AG09309 (cell line): ENCODE measurements at regions not wholly inside any gene's neighbourhood (a gene's known extent, or its start where the extent isn't known, plus 50 kb on each side); places are given as distances from the start of the nearest gene placed in this dataset.

ENCODE experiments used
- DNase-seq: peaks from one replicate; pipeline ENCODE4 v3.0.0-alpha.2; 2010; ENCODE audit warnings: low read depth
- H3K4me3 ChIP-seq: 2 replicates; pipeline ENCODE4 v1.5.1; 2011; ENCODE audit warnings: mild to moderate bottlenecking, low read depth, low read length, moderate library complexity; ENCODE audit not compliant: control insufficient read depth
- CTCF ChIP-seq: IDR thresholded peaks from 2 replicates; pipeline ENCODE4 v1.5.1; 2011; ENCODE audit warnings: mild to moderate bottlenecking, low read depth, low read length, inconsistent platforms; ENCODE audit not compliant: insufficient read depth, control insufficient read depth; ENCODE audit errors: missing control alignments

GRCh38 chr2:120855855-120856405, 120.3 kb downstream of the GLI2 start:
- H3K4me3 ChIP-seq, result no peak overlapping the region
- no peak for DNase-seq
- TF ChIP-seq CTCF, result no peak

GRCh38 chr2:120856421-120856862, 120.8 kb downstream of the GLI2 start:
- no peak overlapping the region for H3K4me3 ChIP-seq
- TF ChIP-seq CTCF, result peak; percentile 56
- DNase-seq, result no peak

GRCh38 chr2:120857422-120857821, 121.8 kb downstream of the GLI2 start:
- no peak for DNase-seq
- H3K4me3 ChIP-seq, result no peak overlapping the region
- no peak for TF ChIP-seq CTCF

- TF ChIP-seq CTCF, result no peak
- H3K4me3 ChIP-seq, result no peak overlapping the region
- no peak for DNase-seq
These were observed 122.3 kb downstream of the GLI2 start for GRCh38 chr2:120857931-120858330.

- no peak for DNase-seq
- no peak overlapping the region for H3K4me3 ChIP-seq
- no peak for TF ChIP-seq CTCF
These were observed 122.9 kb downstream of the GLI2 start for GRCh38 chr2:120858361-120859106.

GRCh38 chr2:120859128-120859527, 123.5 kb downstream of the GLI2 start:
- H3K4me3 ChIP-seq, result no peak overlapping the region
- DNase-seq, result no peak
- TF ChIP-seq CTCF, result no peak
